Gastroesophageal sphincter (tissue), 4 donors: ENCODE measurements at regions not wholly inside any gene's neighbourhood (a gene's known extent, or its start where the extent isn't known, plus 50 kb on each side); places are given as distances from the start of the nearest gene placed in this dataset.

Source experiments
- ATAC-seq: fragments of 150-250 bp; one replicate; pipeline ENCODE4 v1.9.1; 2016; ENCODE audit warnings: mild to moderate bottlenecking, moderate library complexity
- H3K27ac ChIP-seq, 4 donors: fragments of 200-600 bp; sonication (generic) in 3 of 4; 1 replicate in 3 of 4; 2 replicates in 1 of 4; pipeline ENCODE4 v1.5.1; 2016 to 2019
- H3K27me3 ChIP-seq: fragments of 200-600 bp; sonication (generic); one replicate; pipeline ENCODE4 v1.5.1; 2019
- H3K36me3 ChIP-seq, 2 donors: fragments of 200-600 bp; sonication (generic); one replicate each; pipeline ENCODE4 v1.5.1; 2019; ENCODE audit warnings: control low read depth in 1 of 2
- H3K4me1 ChIP-seq, 3 donors: fragments of 200-600 bp; sonication (generic); 1 replicate in 2 of 3; 2 replicates in 1 of 3; pipeline ENCODE4 v1.5.1; 2016 to 2019; ENCODE audit warnings: control low read depth in 2 of 3
- H3K4me3 ChIP-seq, 2 donors: fragments of 200-600 bp; sonication (generic); one replicate each; pipeline ENCODE4 v1.5.1; 2019; ENCODE audit warnings: mild to moderate bottlenecking in 1 of 2, moderate library complexity in 1 of 2
- H3K9me3 ChIP-seq, 3 donors: fragments of 200-600 bp; sonication (generic); one replicate each; pipeline ENCODE4 v1.5.1; 2017 to 2019; ENCODE audit warnings: control low read depth in 2 of 3
- EP300 ChIP-seq: sonication (generic); formaldehyde crosslinking; IDR thresholded peaks from one replicate; pipeline ENCODE4 v1.6.1; 2017; ENCODE audit warnings: antibody characterized with exemption, mild to moderate bottlenecking
- POLR2A ChIP-seq, 2 donors: fragments of 450-650 bp; IDR thresholded peaks; one replicate each; pipeline ENCODE4 v1.6.1; 2017; ENCODE audit warnings: antibody characterized with exemption in 2 of 2, mild to moderate bottlenecking in 2 of 2, moderate library complexity in 1 of 2
- POLR2AphosphoS5 ChIP-seq: sonication (generic); formaldehyde crosslinking; IDR thresholded peaks from one replicate; pipeline ENCODE4 v1.6.1; 2017; ENCODE audit warnings: antibody characterized with exemption
- WGBS, 2 donors: methylation state at CpG; one replicate each; pipeline ENCODE4 v1.1.5; 2018; ENCODE audit warnings: low coverage in 1 of 2; 5-methylcytosine and 5-hydroxymethylcytosine counted together
- TF ChIP-seq, protein P1 (sequence below), 4 experiments: fragments of 200-600 bp in 2 of 4; fragments of 450-650 bp in 2 of 4; sonication (generic) in 1 of 4; IDR thresholded peaks; one replicate each; pipeline ENCODE4 v1.5.1; 2017 to 2019; ENCODE audit warnings: antibody characterized with exemption in 4 of 4, mild to moderate bottlenecking in 2 of 4, moderate library complexity in 2 of 4

DNA sequence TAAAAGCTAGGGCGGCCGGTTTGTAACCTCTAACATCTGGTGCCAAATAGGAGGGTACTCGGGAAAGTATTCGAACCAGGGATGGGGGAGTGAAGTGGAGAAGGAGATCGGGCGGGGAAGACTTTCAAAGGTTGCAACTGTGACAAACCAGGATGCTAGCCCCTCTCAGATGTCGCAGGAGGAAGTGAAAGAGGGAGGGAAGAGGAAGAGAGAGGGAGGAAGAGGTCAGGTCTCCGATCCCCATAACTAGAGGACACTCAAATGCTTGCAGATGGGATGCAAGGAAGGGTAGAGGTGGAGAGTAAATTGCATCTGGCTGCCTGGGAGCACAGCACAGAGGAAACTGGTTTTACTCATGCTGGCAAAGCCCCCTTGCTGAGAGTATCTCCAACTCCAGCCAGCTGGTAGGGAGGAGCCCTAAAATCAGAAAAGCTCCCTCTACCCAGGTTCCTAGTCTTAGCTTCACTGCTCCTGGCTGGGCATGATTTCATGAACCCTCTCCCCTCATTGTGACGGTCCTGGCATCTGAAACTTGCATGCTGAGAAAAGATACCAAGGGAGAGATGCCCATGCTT is 696.7 kb upstream of the TBX3 start:
- H3K9me3 ChIP-seq, result no peaks in the 10 kb centered on the region
- ATAC-seq, result no peak
- WGBS, 2 donors, result 54 to 66% methylated on average over 8 of the region's 9 CpGs
- H3K27ac ChIP-seq, result no peak overlapping the region
- H3K27me3 ChIP-seq, result peaks cover 38% of the 10 kb centered on the region
- peaks cover 0 to 6% (median 0%) of the 10 kb centered on the region in 3 donors for H3K4me1 ChIP-seq
- H3K4me3 ChIP-seq, result no peak overlapping the region
- TF ChIP-seq POLR2A (IDR thresholded peaks at IDR 0.05) (no peak), EP300 (no peak)
- H3K36me3 ChIP-seq, result no peaks in the 10 kb centered on the region

DNA sequence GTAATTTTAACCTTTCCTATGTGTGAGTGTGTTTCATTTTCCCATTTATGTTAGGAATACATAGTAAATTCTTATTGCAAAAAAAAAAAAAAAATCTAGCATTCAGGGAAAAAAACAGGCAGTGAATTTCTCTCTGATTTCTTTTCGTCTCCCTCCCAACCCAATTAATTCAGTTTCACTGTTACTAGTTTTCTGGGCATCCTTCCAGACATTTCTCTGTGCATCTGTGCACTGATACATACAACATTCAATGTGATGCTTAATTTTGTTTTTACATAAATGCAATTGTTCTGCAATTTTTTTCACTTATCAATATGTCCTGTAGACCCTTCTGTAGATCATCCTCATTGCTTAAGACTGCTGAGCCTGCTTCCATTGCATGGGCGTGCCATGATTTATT is 694.3 kb upstream of the TBX3 start:
- Histone ChIP-seq H3K4me3 (no peak overlapping the region), H3K4me1 (no peaks in the 10 kb centered on the region), H3K27ac (no peak overlapping the region), H3K9me3 (no peaks in the 10 kb centered on the region), H3K36me3 (no peaks in the 10 kb centered on the region), H3K27me3 (peaks cover 40% of the 10 kb centered on the region)
- ATAC-seq, result no peak
- TF ChIP-seq POLR2AphosphoS5 (no peak), POLR2A (IDR thresholded peaks at IDR 0.05) (no peak), EP300 (no peak)
- TF ChIP-seq, protein P1, sequence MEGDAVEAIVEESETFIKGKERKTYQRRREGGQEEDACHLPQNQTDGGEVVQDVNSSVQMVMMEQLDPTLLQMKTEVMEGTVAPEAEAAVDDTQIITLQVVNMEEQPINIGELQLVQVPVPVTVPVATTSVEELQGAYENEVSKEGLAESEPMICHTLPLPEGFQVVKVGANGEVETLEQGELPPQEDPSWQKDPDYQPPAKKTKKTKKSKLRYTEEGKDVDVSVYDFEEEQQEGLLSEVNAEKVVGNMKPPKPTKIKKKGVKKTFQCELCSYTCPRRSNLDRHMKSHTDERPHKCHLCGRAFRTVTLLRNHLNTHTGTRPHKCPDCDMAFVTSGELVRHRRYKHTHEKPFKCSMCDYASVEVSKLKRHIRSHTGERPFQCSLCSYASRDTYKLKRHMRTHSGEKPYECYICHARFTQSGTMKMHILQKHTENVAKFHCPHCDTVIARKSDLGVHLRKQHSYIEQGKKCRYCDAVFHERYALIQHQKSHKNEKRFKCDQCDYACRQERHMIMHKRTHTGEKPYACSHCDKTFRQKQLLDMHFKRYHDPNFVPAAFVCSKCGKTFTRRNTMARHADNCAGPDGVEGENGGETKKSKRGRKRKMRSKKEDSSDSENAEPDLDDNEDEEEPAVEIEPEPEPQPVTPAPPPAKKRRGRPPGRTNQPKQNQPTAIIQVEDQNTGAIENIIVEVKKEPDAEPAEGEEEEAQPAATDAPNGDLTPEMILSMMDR (IDR thresholded peaks at IDR 0.05), result no peak
- WGBS, 2 donors, result 47 to 60% methylated on average over 2 of the region's 2 CpGs

DNA sequence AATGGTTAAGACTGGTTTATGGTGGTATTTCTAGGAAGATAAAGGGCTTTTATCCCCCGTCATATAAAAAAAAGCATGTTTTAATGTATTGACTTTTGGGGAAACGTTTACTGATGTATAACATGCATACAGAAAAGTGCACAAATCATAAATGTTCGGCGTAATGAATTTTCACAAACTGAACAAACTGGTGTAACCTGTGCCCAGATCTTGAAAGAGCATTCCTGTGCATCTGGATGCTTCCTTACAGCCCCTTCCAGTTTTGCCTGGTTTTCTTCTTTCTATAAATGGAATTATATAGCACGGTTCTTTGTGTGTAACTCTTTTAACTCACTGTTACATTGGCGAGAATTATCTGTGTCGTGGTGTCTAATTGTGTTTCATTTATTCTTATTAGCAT is 693.8 kb upstream of the TBX3 start:
- Histone ChIP-seq H3K27me3 (peaks cover 38% of the 10 kb centered on the region), H3K36me3 (no peaks in the 10 kb centered on the region), H3K9me3 (no peaks in the 10 kb centered on the region), H3K4me1 (no peaks in the 10 kb centered on the region), H3K4me3 (no peak overlapping the region), H3K27ac (no peak overlapping the region)
- no peak for TF ChIP-seq POLR2A (IDR thresholded peaks at IDR 0.05)
- no peak for TF ChIP-seq EP300
- TF ChIP-seq POLR2AphosphoS5, result no peak
- TF ChIP-seq, protein P1 (IDR thresholded peaks at IDR 0.05), result no peak
- no peak for ATAC-seq
- 81 to 83% methylated on average over 7 of the region's 7 CpGs for WGBS, 2 donors

DNA sequence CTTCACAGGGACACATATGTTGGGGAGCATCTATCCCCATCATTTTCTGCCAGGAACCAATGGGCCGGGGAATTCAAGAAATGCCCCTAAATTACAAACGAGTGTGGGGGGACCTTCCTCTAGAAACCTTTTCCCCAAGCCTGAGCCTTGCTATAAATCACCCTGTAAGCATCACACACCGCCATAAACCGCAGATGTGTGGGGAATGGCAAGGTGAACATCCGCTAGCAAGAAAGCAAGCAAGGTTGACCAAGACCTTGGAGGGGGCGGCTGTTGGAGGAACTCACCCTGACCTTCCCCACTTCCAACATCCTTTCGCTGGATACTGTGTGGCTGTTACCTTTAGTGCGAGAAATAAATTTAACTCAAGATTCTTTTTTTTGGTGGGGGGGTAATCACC is 693.3 kb upstream of the TBX3 start:
- Histone ChIP-seq H3K27ac (no peak overlapping the region), H3K4me3 (no peak overlapping the region), H3K9me3 (no peaks in the 10 kb centered on the region), H3K36me3 (no peaks in the 10 kb centered on the region), H3K4me1 (no peaks in the 10 kb centered on the region), H3K27me3 (peaks cover 38% of the 10 kb centered on the region)
- WGBS, 2 donors, result 85 to 90% methylated on average over 4 to 8 of the region's 8 CpGs
- no peak for ATAC-seq
- TF ChIP-seq, protein P1 (IDR thresholded peaks at IDR 0.05), result no peak

DNA sequence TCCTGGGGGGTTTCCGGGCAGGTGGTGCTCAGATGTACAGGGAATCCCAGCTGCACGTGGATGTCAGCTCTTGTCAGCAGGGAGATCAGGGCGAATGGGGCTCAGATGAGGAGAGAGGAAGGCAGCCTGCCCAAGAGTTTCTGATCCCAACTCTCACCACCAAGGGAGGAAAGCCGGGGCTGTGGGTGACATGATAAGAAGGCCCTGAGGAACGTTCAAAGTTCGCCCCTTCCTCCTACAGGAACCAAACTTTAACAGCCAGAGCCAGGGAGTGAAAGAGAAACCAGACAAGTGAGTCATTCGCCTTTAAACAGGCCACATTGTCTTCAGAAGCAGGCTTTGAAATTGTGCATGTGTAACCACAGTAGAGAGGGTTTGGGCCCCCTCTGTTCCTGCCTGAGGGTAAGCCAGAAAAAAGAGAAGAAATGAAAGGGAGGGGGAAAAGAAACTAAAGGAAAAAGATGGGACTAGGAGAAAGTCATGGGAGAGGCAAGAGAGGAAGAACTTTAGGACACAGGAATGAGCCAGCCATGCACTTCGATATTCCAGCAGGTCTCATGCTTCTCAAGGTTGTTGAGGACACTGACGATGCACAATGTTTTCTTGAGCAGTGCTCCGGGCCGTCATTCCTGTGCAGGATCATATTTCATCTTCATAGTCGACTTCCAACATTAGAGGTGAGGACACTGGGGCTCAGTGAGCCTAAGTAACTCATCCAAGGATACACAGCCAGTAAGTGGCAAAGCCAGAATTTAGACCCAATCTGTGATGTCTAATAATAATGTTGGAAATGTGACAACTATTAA is 691.4 kb upstream of the TBX3 start:
- no peak for TF ChIP-seq EP300
- Histone ChIP-seq H3K4me1 (no peaks in the 10 kb centered on the region), H3K36me3 (no peaks in the 10 kb centered on the region), H3K27ac (no peak overlapping the region), H3K27me3 (peaks cover 31% of the 10 kb centered on the region), H3K4me3 (no peak overlapping the region), H3K9me3 (no peaks in the 10 kb centered on the region)
- WGBS, 2 donors, result 27 to 54% methylated on average over 7 of the region's 12 CpGs
- no peak for ATAC-seq
